DOHH2 (cell line): ENCODE measurements at regions not wholly inside any gene's neighbourhood (a gene's known extent, or its start where the extent isn't known, plus 50 kb on each side); places are given as distances from the start of the nearest gene placed in this dataset.
"Not testable (repeated sequence)": the region's sequence is repeated elsewhere in the genome, so short reads cannot be mapped to it uniquely, and the experiment has no call there.

Experiments used
- CTCF ChIP-seq: fragments of 200-600 bp; sonication (generic); IDR thresholded peaks from one replicate; pipeline ENCODE4 v1.5.1; 2014; ENCODE audit warnings: antibody characterized with exemption, mild to moderate bottlenecking, low read depth, low read length; ENCODE audit not compliant: poor library complexity, severe bottlenecking
- EZH2phosphoT487 ChIP-seq: fragments of 200-600 bp; sonication (generic); IDR thresholded peaks from 2 replicates; pipeline ENCODE4 v1.6.1; 2017; ENCODE audit warnings: borderline replicate concordance, mild to moderate bottlenecking, antibody characterized with exemption, low read length, moderate library complexity, mixed read lengths

- not testable (repeated sequence) for TF ChIP-seq EZH2phosphoT487, CTCF
Measured at GRCh38 chr2:91667341-91667740, 2975.9 kb downstream of the RPIA start.
